ENCODE measurements at regions not wholly inside any gene's neighbourhood (a gene's known extent, or its start where the extent isn't known, plus 50 kb on each side); places are given as distances from the start of the nearest gene placed in this dataset.
A peak's percentile ranks its signal among the peaks of the same experiment; 100 is the strongest.

- no peak for DNase-seq (ENCODE audit: low read depth in 2 of 2)
Measured at GRCh38 chr6:150299873-150300485, 68.8 kb upstream of the IYD start.

GRCh38 chr6:150301846-150302519, 66.8 kb upstream of the IYD start:
- no peak for DNase-seq (ENCODE audit: low read depth in 2 of 2)

GRCh38 chr6:150302520-150303176, 66.2 kb upstream of the IYD start:
- DNase-seq (ENCODE audit: low read depth in 2 of 2), result no peak

GRCh38 chr6:150303256-150303655, 65.6 kb upstream of the IYD start:
- no peak for DNase-seq (ENCODE audit: low read depth in 2 of 2)

- no peak for DNase-seq (ENCODE audit: low read depth in 2 of 2)
Measured at GRCh38 chr6:150304429-150304828, 64.4 kb upstream of the IYD start.

DNA sequence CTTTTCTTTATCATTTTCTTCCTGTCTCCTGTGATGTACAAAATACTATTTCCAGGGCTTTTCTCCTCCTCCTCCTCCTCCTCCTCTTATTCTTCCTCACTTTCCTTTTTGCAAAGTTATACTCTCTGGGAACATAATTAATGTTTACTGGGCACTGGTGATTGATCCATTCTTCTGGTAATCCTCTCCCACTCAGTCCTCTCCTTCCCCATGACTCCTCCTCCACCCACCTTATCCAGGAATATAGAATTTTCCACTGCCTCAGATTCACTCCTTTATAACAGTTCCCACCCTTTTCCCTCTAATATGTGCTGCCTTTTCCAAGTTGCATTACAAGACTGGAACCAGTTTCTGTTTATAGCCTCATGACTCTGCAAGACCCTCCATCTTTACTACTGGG, 62.5 kb upstream of the IYD start:
- DNase-seq (ENCODE audit: low read depth in 2 of 2), result no peak

DNA sequence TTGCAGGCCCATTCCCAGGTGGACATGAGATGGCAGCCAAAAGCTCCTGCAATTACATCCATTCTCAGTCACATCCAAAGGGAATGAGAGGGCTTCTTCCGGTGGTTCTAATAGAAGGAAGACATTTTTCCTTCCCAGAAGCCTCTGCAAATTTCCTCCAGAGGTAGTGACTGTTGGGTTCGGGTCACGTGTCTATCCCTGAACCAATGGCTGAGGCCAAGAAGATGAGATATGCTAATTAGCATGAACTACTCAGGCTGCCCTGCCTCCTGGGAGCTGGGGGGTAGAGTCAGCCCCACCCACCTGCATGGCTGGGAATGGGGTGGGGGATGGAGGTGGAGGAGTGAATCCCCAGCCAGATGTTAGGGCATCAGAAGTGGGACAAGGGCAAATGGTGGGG, 61.3 kb upstream of the IYD start:
- DNase-seq (ENCODE audit: low read depth in 2 of 2), result no peak

DNA sequence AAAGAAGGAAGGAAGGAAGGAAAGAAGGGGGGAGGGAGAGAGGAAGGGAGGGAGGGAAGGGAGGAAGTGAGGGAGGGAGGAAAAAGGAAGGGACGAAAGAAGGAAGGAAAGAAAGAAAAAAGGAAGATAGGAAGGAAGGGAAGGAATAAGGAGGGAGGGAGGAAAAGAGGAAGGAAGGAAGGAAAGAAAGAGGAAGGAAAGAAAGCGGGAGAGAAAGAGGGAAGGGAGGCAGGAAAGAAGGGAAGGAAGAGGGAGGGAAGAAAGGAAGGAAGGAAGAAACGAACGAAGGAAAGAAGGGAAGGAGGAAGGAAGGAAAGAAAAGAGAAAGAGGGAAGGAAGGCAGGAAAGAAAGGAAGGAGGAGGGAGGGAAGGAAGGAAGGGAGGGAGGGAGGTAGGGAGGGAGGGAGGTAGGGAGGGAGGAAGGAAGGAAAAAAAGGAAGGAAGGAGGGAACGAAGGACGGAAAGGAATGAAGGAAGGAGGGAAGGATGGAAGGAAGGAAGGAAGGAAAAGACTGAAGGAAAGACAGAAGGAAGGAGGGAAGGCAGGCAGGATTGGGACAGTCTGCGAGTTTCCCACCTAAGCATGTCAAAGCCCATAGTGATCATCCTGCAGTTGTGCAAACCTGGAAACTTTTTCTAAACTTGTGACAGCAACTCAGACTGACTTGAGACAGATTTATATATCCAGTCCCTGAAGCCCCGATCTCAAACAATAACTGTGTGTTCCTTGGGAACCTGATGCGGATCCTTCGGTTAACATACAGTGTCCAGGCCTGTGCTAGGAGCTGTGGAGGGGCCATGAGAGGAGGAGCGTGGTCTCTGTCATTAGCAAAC, 59.8 kb upstream of the IYD start:
- DNase-seq (ENCODE audit: low read depth in 2 of 2), result no peak

DNA sequence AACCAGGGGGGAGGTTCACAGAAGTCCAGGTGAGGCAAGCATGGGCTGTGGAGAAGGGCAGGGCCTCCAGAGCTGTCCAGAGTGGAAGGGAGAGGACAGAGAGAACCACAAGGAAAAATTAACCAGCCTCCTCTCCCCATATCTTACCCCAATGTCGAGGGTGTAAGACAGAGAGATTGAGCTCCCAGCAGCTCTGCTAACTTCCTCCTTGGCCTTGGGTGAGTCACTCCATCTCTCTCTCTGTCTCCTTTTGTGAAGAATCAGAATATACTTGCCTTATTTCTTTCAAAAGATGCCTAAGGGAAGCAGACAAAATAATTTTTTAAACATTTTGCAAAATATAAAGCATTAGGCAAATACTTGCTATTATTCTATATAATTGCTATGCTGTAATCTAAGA, 58.3 kb upstream of the IYD start:
- DNase-seq (ENCODE audit: low read depth in 2 of 2), result no peak

DNA sequence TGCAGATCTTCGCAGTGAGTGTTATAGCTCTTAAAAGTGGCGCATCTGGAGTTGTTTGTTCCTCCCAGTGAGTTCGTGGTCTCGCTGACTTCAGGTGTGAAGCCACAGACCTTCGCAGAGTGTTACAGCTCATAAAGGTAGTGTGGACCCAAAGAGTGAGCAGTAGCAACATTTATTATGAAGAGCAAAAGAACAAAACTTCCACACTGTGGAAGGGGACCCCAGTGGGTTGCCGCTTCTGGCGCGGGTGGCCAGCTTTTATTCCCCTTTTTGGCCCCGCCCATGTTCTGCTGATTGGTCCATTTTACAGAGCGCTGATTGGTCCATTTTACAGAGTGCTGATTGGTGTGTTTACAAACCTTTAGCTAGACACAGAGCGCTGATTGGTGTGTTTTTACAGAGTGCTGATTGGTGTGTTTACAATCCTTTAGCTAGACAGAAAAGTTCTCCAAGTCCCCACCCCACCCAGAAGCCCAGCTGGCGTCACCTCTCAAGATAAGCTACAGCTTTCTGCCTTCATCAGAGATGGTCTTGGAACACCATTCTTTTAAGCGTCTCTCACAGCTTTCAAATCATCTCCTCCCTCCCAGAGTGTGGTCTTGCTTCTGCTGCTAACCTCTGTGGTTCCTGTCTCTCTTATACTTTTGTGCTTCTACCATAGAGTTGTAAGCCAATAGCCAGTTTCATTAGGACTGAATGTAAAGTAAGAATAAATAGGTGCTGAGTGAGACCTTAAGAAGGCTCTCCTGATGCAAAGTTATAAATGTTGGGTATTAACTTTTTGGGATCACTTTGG, 57.5 kb upstream of the IYD start:
- peak in 1 of 2 donors; percentile 3 for DNase-seq (ENCODE audit: low read depth in 2 of 2)

DNA sequence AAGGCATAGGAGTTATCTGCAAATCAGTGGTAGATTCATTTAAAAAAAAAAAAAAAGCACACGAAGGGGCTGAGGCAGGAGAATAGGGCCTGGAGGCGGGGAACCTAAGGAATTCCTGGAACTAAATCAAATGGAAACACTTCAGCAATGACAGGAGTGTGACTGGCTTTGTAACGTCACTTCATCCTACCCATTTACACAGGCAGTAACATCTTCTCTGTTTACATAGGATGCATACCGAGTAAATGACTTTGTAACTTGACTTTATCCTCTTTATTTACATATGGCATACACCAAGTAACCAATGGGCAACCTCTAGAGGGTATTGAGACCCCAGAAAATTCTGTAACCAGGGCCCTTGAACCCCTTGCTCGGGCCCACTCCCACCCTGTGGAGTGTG, 56.4 kb upstream of the IYD start:
- no peak for DNase-seq (ENCODE audit: low read depth in 2 of 2)

- no peak for DNase-seq (ENCODE audit: low read depth in 2 of 2)
Measured at GRCh38 chr6:150312844-150313584, 55.8 kb upstream of the IYD start.

DNA sequence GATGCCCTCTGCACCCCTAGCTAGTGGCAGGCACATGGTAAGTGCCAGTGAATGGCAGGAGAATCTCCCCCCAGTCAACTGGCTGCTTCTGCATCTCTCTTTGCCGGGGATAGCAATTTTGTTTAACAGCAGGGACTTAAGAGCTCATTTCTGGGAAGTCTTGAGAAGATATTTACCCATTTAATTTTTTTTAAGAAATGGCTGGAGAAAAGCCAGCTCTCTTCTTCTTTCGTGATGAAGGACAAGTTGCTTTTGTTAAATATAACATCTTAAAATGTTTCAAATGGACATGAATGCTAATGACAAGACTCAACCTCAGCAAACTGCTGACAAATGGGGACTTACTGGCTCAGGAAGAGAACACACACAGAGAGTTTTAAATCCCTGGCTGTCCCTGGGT, 55.0 kb upstream of the IYD start:
- no peak for DNase-seq (ENCODE audit: low read depth in 2 of 2)

DNA sequence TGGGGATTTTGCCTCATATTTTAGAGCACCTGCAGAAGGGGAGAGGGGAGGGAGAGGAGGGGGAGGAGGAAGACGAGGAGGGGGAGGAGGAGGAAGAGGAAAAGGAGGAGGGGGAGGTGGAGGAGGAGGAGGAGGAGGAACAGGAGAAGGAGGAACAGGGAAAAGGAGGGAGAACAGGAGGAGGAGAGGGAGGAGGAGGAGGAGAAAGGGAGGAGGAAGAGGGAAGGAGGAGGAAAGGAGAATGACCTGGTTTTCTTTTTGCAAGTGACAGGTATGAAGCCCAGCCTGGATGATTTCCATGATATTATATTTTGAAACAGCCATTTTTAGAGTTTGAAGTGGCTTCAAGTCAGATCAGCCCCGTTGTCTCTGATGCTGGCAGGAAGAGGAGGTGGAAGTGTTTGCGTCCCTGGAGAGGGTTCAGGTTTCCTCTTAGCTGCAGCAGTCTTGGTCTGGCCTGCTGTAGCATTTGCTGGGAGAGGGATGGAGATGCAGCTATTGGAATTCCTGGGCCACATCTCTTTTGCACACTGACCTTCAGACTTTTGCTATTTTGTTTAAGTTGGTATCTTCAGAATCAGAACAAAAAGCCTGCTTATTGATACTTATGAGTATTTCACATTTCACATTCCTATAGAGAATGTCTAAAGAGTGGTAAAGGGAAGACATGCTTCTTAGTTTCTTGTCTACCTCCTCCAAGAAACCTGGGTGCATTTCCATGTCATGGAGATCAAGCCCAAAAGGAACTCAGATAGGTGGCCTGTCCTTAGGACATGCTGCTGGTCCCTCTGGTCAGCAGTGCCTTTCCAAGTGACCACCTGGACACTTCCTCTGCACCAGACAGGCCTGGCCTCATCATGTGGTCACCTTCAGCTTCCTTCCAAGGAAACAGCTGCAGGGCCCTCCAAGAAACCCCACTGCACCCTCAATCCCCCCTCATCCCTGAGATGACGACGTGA, 54.3 kb upstream of the IYD start:
- DNase-seq (ENCODE audit: low read depth in 2 of 2), result no peak

GRCh38 chr6:150315626-150316025, 53.2 kb upstream of the IYD start:
- DNase-seq (ENCODE audit: low read depth in 2 of 2), result no peak

GRCh38 chr6:150316936-150317335, 51.9 kb upstream of the IYD start:
- DNase-seq (ENCODE audit: low read depth in 2 of 2), result no peak

Measured in stimulated activated CD8-positive, alpha-beta memory T cell treated with anti-CD3 and anti-CD28 coated beads, Interleukin-15, amount 100 ng/mL, for 4 hours (primary cell).